ENCODE measurements at regions not wholly inside any gene's neighbourhood (a gene's known extent, or its start where the extent isn't known, plus 50 kb on each side); places are given as distances from the start of the nearest gene placed in this dataset.

- Histone ChIP-seq H3K36me3 (ENCODE audit: insufficient read depth, low read length) (no peaks in the 10 kb centered on the region), H2AFZ (ENCODE audit: low read length) (no peak overlapping the region), H3K4me2 (ENCODE audit: low read depth, low read length, poor library complexity, severe bottlenecking) (no peak overlapping the region), H3K9ac (ENCODE audit: low read length) (no peak overlapping the region), H3K4me3 (ENCODE audit: low read length) (no peak overlapping the region), H3K9me3 (ENCODE audit: low read length) (no peaks in the 10 kb centered on the region), H3K4me1 (ENCODE audit: low read length) (no peaks in the 10 kb centered on the region), H4K20me1 (ENCODE audit: insufficient read depth, low read depth, low read length) (no peaks in the 10 kb centered on the region), H3K27ac (ENCODE audit: low read length) (no peak overlapping the region), H3K9me2 (replicated peaks; ENCODE audit: insufficient read depth, low read length) (no peaks in the 10 kb centered on the region), H3K79me2 (ENCODE audit: low read length) (no peaks in the 10 kb centered on the region), H3K27me3 (ENCODE audit: low read length) (no peaks in the 10 kb centered on the region)
- no peak for DNase-seq
Measured at GRCh38 chr2:217623281-217623912, 379.4 kb downstream of the TNS1 start.

DNA sequence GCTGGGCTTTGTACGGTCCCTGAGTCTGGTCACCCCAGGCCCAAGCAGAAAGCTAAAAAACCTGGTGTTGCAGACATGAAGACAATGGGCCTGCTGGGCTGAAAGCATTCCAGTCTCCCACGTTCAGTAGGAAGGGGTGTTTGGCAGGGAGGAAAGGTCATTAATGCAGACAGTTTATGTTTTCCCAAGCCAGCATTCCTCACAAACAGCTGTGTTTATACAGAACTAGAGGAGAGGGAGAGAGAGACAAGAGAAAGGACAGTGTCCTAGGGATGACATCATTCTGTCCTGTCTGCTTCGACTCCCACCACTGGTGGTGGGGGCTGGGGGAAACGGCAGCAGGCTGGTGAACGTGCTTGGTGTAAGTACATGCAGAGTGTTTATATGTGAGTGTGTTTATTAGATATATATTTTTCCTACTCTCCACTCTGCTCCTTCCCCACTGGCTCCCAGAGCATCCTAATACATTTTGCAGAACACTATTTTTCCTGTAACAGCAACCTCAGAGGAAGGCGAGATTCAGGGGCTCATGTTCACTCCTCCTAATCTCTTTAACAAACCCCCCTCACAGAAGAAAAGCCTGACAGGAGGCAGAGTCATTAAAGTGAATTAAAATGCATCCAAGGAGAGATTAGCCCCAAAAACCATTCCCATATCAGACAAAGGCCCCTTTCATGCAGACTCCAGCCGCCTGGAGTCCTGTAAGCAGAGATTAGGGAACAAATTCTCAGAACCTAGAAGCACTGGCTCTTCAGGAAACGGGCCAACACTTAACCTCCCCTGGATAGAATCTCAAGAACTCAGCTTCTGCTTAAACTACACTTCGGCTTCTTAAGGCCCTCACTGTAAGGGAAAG, 380.4 kb downstream of the TNS1 start:
- no peaks in the 10 kb centered on the region for H3K27me3 ChIP-seq (ENCODE audit: low read length)
- no peak for DNase-seq
- H3K79me2 ChIP-seq (ENCODE audit: low read length) = no peaks in the 10 kb centered on the region
- no peaks in the 10 kb centered on the region for H3K4me1 ChIP-seq (ENCODE audit: low read length)
- H3K9me3 ChIP-seq (ENCODE audit: low read length) = no peaks in the 10 kb centered on the region
- no peaks in the 10 kb centered on the region for H3K36me3 ChIP-seq (ENCODE audit: insufficient read depth, low read length)
- no peaks in the 10 kb centered on the region for H4K20me1 ChIP-seq (ENCODE audit: insufficient read depth, low read depth, low read length)
- no peak overlapping the region for H3K4me3 ChIP-seq (ENCODE audit: low read length)
- no peak overlapping the region for H3K4me2 ChIP-seq (ENCODE audit: low read depth, low read length, poor library complexity, severe bottlenecking)
- H3K9ac ChIP-seq (ENCODE audit: low read length) = no peak overlapping the region
- no peak overlapping the region for H2AFZ ChIP-seq (ENCODE audit: low read length)
- no peak overlapping the region for H3K27ac ChIP-seq (ENCODE audit: low read length)
- no peaks in the 10 kb centered on the region for H3K9me2 ChIP-seq (replicated peaks; ENCODE audit: insufficient read depth, low read length)

GRCh38 chr2:217621391-217621801, 381.4 kb downstream of the TNS1 start:
- Histone ChIP-seq H3K27me3 (ENCODE audit: low read length) (no peaks in the 10 kb centered on the region), H3K4me3 (ENCODE audit: low read length) (no peak overlapping the region), H3K4me1 (ENCODE audit: low read length) (no peaks in the 10 kb centered on the region), H3K9ac (ENCODE audit: low read length) (no peak overlapping the region), H3K36me3 (ENCODE audit: insufficient read depth, low read length) (no peaks in the 10 kb centered on the region), H3K27ac (ENCODE audit: low read length) (no peak overlapping the region), H3K9me3 (ENCODE audit: low read length) (no peaks in the 10 kb centered on the region), H3K4me2 (ENCODE audit: low read depth, low read length, poor library complexity, severe bottlenecking) (no peak overlapping the region), H4K20me1 (ENCODE audit: insufficient read depth, low read depth, low read length) (no peaks in the 10 kb centered on the region), H3K9me2 (replicated peaks; ENCODE audit: insufficient read depth, low read length) (no peaks in the 10 kb centered on the region), H2AFZ (ENCODE audit: low read length) (no peak overlapping the region), H3K79me2 (ENCODE audit: low read length) (no peaks in the 10 kb centered on the region)
- no peak for DNase-seq

DNA sequence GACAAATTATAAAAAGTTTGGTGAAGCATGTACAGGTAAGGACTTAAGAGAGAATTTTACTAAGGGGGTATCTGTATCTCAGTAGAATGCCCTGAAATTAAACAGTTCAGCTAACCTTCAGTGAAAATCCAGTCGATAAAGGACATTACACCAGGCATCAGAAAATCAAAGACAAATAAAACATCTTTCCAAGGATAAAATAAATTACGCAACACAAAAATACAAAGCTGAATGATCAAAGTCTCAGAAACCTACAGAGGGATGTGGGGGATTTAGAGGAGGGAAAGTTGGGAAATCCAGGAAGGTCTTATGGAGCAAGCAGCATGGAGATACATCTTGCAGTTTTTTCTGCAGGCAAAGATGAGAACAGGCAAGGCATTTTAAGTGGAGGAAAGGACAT, 384.1 kb downstream of the TNS1 start:
- Histone ChIP-seq H3K79me2 (ENCODE audit: low read length) (no peaks in the 10 kb centered on the region), H3K9me2 (replicated peaks; ENCODE audit: insufficient read depth, low read length) (no peaks in the 10 kb centered on the region), H3K4me1 (ENCODE audit: low read length) (no peaks in the 10 kb centered on the region), H3K36me3 (ENCODE audit: insufficient read depth, low read length) (no peaks in the 10 kb centered on the region), H3K4me2 (ENCODE audit: low read depth, low read length, poor library complexity, severe bottlenecking) (no peak overlapping the region), H3K9me3 (ENCODE audit: low read length) (no peaks in the 10 kb centered on the region), H4K20me1 (ENCODE audit: insufficient read depth, low read depth, low read length) (no peaks in the 10 kb centered on the region), H2AFZ (ENCODE audit: low read length) (no peak overlapping the region), H3K4me3 (ENCODE audit: low read length) (no peak overlapping the region), H3K27ac (ENCODE audit: low read length) (no peak overlapping the region), H3K9ac (ENCODE audit: low read length) (no peak overlapping the region), H3K27me3 (ENCODE audit: low read length) (no peaks in the 10 kb centered on the region)
- no peak for DNase-seq

DNA sequence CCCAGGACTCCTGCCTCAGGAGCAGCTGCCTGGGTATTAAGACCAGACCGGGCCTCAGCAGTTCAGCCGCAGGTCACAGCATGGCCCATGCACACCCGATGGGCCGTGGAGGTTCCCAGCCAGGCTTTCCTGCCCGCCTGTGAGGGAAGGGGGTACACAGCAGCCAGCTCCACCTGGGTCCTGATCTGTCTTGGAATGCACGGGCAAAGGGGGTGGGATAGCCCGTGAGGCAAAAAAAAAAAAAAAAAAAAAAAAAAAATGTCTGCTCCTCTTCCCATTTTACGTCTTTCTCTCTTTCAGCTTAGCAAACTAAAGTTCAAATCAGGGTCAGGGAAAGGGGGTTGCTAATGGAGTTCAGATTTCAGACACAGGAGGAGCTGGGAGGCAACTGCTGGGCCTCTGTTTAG, 385.2 kb downstream of the TNS1 start:
- no peaks in the 10 kb centered on the region for H3K79me2 ChIP-seq (ENCODE audit: low read length)
- no peak overlapping the region for H3K4me3 ChIP-seq (ENCODE audit: low read length)
- DNase-seq = no peak
- H3K9ac ChIP-seq (ENCODE audit: low read length) = no peak overlapping the region
- H4K20me1 ChIP-seq (ENCODE audit: insufficient read depth, low read depth, low read length) = no peaks in the 10 kb centered on the region
- H3K4me1 ChIP-seq (ENCODE audit: low read length) = no peaks in the 10 kb centered on the region
- no peak overlapping the region for H3K4me2 ChIP-seq (ENCODE audit: low read depth, low read length, poor library complexity, severe bottlenecking)
- no peak overlapping the region for H2AFZ ChIP-seq (ENCODE audit: low read length)
- no peaks in the 10 kb centered on the region for H3K9me2 ChIP-seq (replicated peaks; ENCODE audit: insufficient read depth, low read length)
- H3K27me3 ChIP-seq (ENCODE audit: low read length) = no peaks in the 10 kb centered on the region
- H3K27ac ChIP-seq (ENCODE audit: low read length) = no peak overlapping the region
- H3K36me3 ChIP-seq (ENCODE audit: insufficient read depth, low read length) = no peaks in the 10 kb centered on the region
- no peaks in the 10 kb centered on the region for H3K9me3 ChIP-seq (ENCODE audit: low read length)

DNA sequence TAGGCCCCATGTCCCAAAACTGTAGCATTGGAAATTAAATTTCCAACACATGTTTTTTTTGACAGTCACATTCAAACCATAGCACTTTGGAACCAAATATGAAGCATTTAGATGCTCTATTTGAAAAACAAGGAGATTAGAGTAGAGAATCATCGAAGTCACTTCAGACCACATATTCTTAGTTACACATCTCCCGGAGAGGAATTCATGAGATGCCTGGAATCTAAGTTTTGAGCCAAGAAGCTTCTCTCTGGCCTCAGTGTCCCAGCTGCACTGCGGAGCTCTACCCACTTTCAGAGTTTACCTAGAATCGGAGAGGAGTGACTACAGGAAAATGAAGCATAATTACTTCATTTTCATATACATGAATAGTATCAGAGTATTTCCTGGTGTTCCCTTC, 385.9 kb downstream of the TNS1 start:
- Histone ChIP-seq H3K27me3 (ENCODE audit: low read length) (no peaks in the 10 kb centered on the region), H3K4me2 (ENCODE audit: low read depth, low read length, poor library complexity, severe bottlenecking) (no peak overlapping the region), H3K79me2 (ENCODE audit: low read length) (no peaks in the 10 kb centered on the region), H4K20me1 (ENCODE audit: insufficient read depth, low read depth, low read length) (no peaks in the 10 kb centered on the region), H3K9me3 (ENCODE audit: low read length) (no peaks in the 10 kb centered on the region), H3K9me2 (replicated peaks; ENCODE audit: insufficient read depth, low read length) (no peaks in the 10 kb centered on the region), H3K4me3 (ENCODE audit: low read length) (no peak overlapping the region), H3K4me1 (ENCODE audit: low read length) (no peaks in the 10 kb centered on the region), H3K27ac (ENCODE audit: low read length) (no peak overlapping the region), H2AFZ (ENCODE audit: low read length) (no peak overlapping the region), H3K9ac (ENCODE audit: low read length) (no peak overlapping the region), H3K36me3 (ENCODE audit: insufficient read depth, low read length) (no peaks in the 10 kb centered on the region)
- DNase-seq = no peak

- Histone ChIP-seq H3K4me2 (ENCODE audit: low read depth, low read length, poor library complexity, severe bottlenecking) (no peak overlapping the region), H2AFZ (ENCODE audit: low read length) (no peak overlapping the region)
- DNase-seq = no peak
Measured at GRCh38 chr2:217615171-217615570, 387.6 kb downstream of the TNS1 start.

GRCh38 chr2:217614498-217614897, 388.3 kb downstream of the TNS1 start:
- Histone ChIP-seq H3K27ac (ENCODE audit: low read length) (no peak overlapping the region), H3K36me3 (ENCODE audit: insufficient read depth, low read length) (no peaks in the 10 kb centered on the region), H4K20me1 (ENCODE audit: insufficient read depth, low read depth, low read length) (no peaks in the 10 kb centered on the region), H3K4me1 (ENCODE audit: low read length) (no peaks in the 10 kb centered on the region), H3K9me3 (ENCODE audit: low read length) (no peaks in the 10 kb centered on the region), H3K4me2 (ENCODE audit: low read depth, low read length, poor library complexity, severe bottlenecking) (no peak overlapping the region), H3K79me2 (ENCODE audit: low read length) (no peaks in the 10 kb centered on the region), H3K9ac (ENCODE audit: low read length) (no peak overlapping the region), H2AFZ (ENCODE audit: low read length) (no peak overlapping the region), H3K4me3 (ENCODE audit: low read length) (no peak overlapping the region), H3K9me2 (replicated peaks; ENCODE audit: insufficient read depth, low read length) (no peaks in the 10 kb centered on the region), H3K27me3 (ENCODE audit: low read length) (no peaks in the 10 kb centered on the region)
- no peak for DNase-seq

More at GRCh38 chr2:217615171-217615570, 387.6 kb downstream of the TNS1 start:
- Histone ChIP-seq H3K9ac (ENCODE audit: low read length) (no peak overlapping the region), H3K79me2 (ENCODE audit: low read length) (no peaks in the 10 kb centered on the region), H3K27ac (ENCODE audit: low read length) (no peak overlapping the region), H3K36me3 (ENCODE audit: insufficient read depth, low read length) (no peaks in the 10 kb centered on the region), H3K9me3 (ENCODE audit: low read length) (no peaks in the 10 kb centered on the region), H4K20me1 (ENCODE audit: insufficient read depth, low read depth, low read length) (no peaks in the 10 kb centered on the region), H3K27me3 (ENCODE audit: low read length) (no peaks in the 10 kb centered on the region), H3K4me1 (ENCODE audit: low read length) (no peaks in the 10 kb centered on the region), H3K9me2 (replicated peaks; ENCODE audit: insufficient read depth, low read length) (no peaks in the 10 kb centered on the region), H3K4me3 (ENCODE audit: low read length) (no peak overlapping the region)
